HepG2 (cell line): ENCODE measurements at regions not wholly inside any gene's neighbourhood (a gene's known extent, or its start where the extent isn't known, plus 50 kb on each side); places are given as distances from the start of the nearest gene placed in this dataset.

Experiments used
- ATAC-seq: fragments of 200-7000 bp; cut with Tn5 transposase; 3 replicates; pipeline ENCODE4 v1.9.1; 2020; ENCODE audit warnings: mild to moderate bottlenecking, moderate library complexity
- BruUV-seq: library from RNA; stranded (reverse); fragments of 400-500 nt; replicated peaks from 2 replicates; lab custom pipeline; 2021; lab: Mats Ljungman, UMichigan
- CTCF ChIA-PET: fragments of 300-600 bp; formaldehyde crosslinking; extraction: SDS; loops from one replicate; lab custom pipeline; 2021; ENCODE audit warnings: low total read pairs, inconsistent platforms, low intra/inter-chr PET ratio; lab: Yijun Ruan, JAX
- POLR2A ChIA-PET: fragments of 350-600 bp; sonication (Branson Sonifier 250); formaldehyde crosslinking; loops from one replicate; lab custom pipeline; 2020; ENCODE audit warnings: antibody characterized with exemption, inconsistent platforms; lab: Yijun Ruan, JAX
- DNase-seq: peaks from one replicate; pipeline ENCODE4 v3.0.0-alpha.2; 2015; ENCODE audit warnings: low spot score
- FAIRE-seq: peaks from 3 replicates; lab custom pipeline; 2011; peaks lifted over from hg19 to GRCh38; lab: Jason Lieb, UNC
- H2AFZ ChIP-seq: one replicate; pipeline ENCODE4 v1.6.1; 2011; ENCODE audit warnings: low read length, inconsistent platforms
- H3K27ac ChIP-seq: fragments of 300-600 bp; 3 replicates; pipeline ENCODE4 v1.8.0; 2011; ENCODE audit warnings: mixed run types, mild to moderate bottlenecking, mixed read lengths, low read length, inconsistent platforms; ENCODE audit not compliant: insufficient read depth; ENCODE audit errors: extremely low read length
- H3K27me3 ChIP-seq, 2 experiments: fragments of 200-600 bp in 1 of 2; 2 replicates in 1 of 2; 3 replicates in 1 of 2; pipeline versions ENCODE4 v1.6.0 to v1.8.0; 2011; ENCODE audit warnings: low read length in 2 of 2, mild to moderate bottlenecking in 2 of 2, moderate library complexity in 2 of 2, inconsistent platforms in 1 of 2; ENCODE audit not compliant: insufficient read depth in 2 of 2, control insufficient read depth in 1 of 2
- H3K36me3 ChIP-seq, 2 experiments: fragments of 200-600 bp in 1 of 2; replicated peaks in 1 of 2; 2 replicates in 1 of 2; 3 replicates in 1 of 2; pipeline versions ENCODE4 v1.5.1 to v1.8.0; 2011; ENCODE audit warnings: low read length in 2 of 2, inconsistent platforms in 1 of 2; ENCODE audit not compliant: insufficient read depth in 2 of 2, control insufficient read depth in 1 of 2
- H3K4me1 ChIP-seq: 2 replicates; pipeline ENCODE4 v1.5.1; 2012; ENCODE audit warnings: low read length, inconsistent platforms; ENCODE audit not compliant: insufficient read depth
- H3K4me2 ChIP-seq: 2 replicates; pipeline ENCODE4 v1.6.0; 2011; ENCODE audit warnings: low read depth, low read length, inconsistent platforms
- H3K4me3 ChIP-seq, 3 experiments: fragments of 200-600 bp in 1 of 3; sonication (generic), shearing (Covaris generic) in 1 of 3; replicated peaks in 1 of 3; 2 replicates each; pipeline ENCODE4 v1.5.1; 2011 to 2016; ENCODE audit warnings: low read length in 3 of 3, inconsistent platforms in 2 of 3, low read depth in 2 of 3, mild to moderate bottlenecking in 2 of 3, control low read depth in 1 of 3, mixed read lengths in 1 of 3; ENCODE audit not compliant: insufficient read depth in 1 of 3
- H3K79me2 ChIP-seq: one replicate; pipeline ENCODE4 v1.6.1; 2011; ENCODE audit warnings: low read length, inconsistent platforms; ENCODE audit not compliant: insufficient read depth
- H3K9ac ChIP-seq: 2 replicates; pipeline ENCODE4 v1.6.0; 2011; ENCODE audit warnings: mild to moderate bottlenecking, low read depth, low read length, inconsistent platforms; ENCODE audit not compliant: insufficient read depth
- H3K9me3 ChIP-seq: 2 replicates; pipeline ENCODE4 v1.5.1; 2012; ENCODE audit warnings: mild to moderate bottlenecking, low read length
- H4K20me1 ChIP-seq: 2 replicates; pipeline ENCODE4 v1.6.0; 2011; ENCODE audit warnings: inconsistent platforms, mild to moderate bottlenecking, low read length, moderate library complexity; ENCODE audit not compliant: insufficient read depth
- CHCHD3 ChIP-seq: sonication (generic); formaldehyde crosslinking; IDR thresholded peaks from 2 replicates; pipeline ENCODE4 v1.8.0; 2022; ENCODE audit warnings: mild to moderate bottlenecking, missing genetic modification reagents, moderate library complexity
- EED ChIP-seq: sonication (generic); formaldehyde crosslinking; IDR thresholded peaks from 2 replicates; pipeline ENCODE4 v1.5.0; 2020; ENCODE audit warnings: mild to moderate bottlenecking, missing genetic modification reagents
- FOXJ3 ChIP-seq: sonication (generic); formaldehyde crosslinking; IDR thresholded peaks from 2 replicates; pipeline ENCODE4 v1.4.0; 2020; ENCODE audit warnings: missing genetic modification reagents, mild to moderate bottlenecking, borderline replicate concordance
- JDP2 ChIP-seq: sonication (generic); formaldehyde crosslinking; IDR thresholded peaks from 2 replicates; pipeline ENCODE4 v1.8.1; 2022; ENCODE audit warnings: missing genetic modification reagents, borderline replicate concordance
- KLF12 ChIP-seq: sonication (generic); formaldehyde crosslinking; IDR thresholded peaks from 2 replicates; pipeline ENCODE4 v1.4.0; 2020; ENCODE audit warnings: missing genetic modification reagents, borderline replicate concordance
- MAFG ChIP-seq: sonication (generic); formaldehyde crosslinking; IDR thresholded peaks from 2 replicates; pipeline ENCODE4 v1.5.1; 2020; ENCODE audit warnings: mild to moderate bottlenecking, missing genetic modification reagents
- SALL2 ChIP-seq: sonication (generic); formaldehyde crosslinking; IDR thresholded peaks from 2 replicates; pipeline ENCODE4 v1.8.1; 2023; ENCODE audit warnings: mild to moderate bottlenecking, missing genetic modification reagents, inconsistent platforms
- U2AF1 ChIP-seq: fragments of 200-400 bp; formaldehyde crosslinking; optimal IDR thresholded peaks from 2 replicates; pipeline ENCODE3; 2017; ENCODE audit warnings: mild to moderate bottlenecking, low read depth, low read length
- ZKSCAN5 ChIP-seq: sonication (generic); formaldehyde crosslinking; IDR thresholded peaks from 2 replicates; pipeline ENCODE4 v1.5.1; 2020; ENCODE audit warnings: mild to moderate bottlenecking, missing genetic modification reagents
- ZNF563 ChIP-seq: sonication (generic); formaldehyde crosslinking; IDR thresholded peaks from 2 replicates; pipeline ENCODE4 v1.8.0; 2022; ENCODE audit warnings: mild to moderate bottlenecking, moderate library complexity, missing genetic modification reagents
- WGBS: methylation state at CpG from one replicate; pipeline ENCODE4 v1.1.6; 2017; ENCODE audit warnings: low lambda C conversion rate; 5-methylcytosine and 5-hydroxymethylcytosine counted together
- in situ Hi-C: cut with HindIII; loops from 2 replicates; pipeline ENCODE4 v1.10.0; 2017; ENCODE audit warnings: low pct_unique_long_range_greater_than_20kb; ENCODE audit not compliant: extremely low pct_ligation_motif_present
- intact Hi-C: fragments of 100-400 bp; cut with micrococcal nuclease; formaldehyde crosslinking; loops from one replicate; pipeline ENCODE4 v1.10.0; 2022; ENCODE audit not compliant: unreplicated experiment
- TF ChIP-seq, protein P1 (sequence below): sonication (generic); formaldehyde crosslinking; IDR thresholded peaks from 2 replicates; pipeline ENCODE4 v1.5.0; 2020; ENCODE audit warnings: missing genetic modification reagents

DNA sequence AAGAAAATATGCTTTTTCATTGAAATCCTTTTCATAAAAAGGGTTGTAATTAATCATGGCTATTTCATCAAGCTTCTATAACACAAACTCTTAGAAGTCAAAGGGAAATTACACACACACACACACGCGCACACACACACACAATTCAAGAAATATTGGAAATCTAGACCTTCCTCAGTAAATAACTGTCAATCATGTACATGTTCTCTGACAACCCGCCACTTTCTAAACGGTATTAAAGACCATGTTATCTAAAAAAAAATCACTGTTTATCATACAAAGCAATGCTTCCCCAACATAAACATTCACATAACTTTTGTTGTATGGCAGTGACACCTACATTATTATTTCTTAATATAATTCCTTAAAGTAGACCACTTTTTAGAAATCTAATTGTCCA, 132.2 kb downstream of the EFNB2 start:
- no peak for DNase-seq
- no peak overlapping the region for H3K27ac ChIP-seq
- no peak overlapping the region for H3K4me3 ChIP-seq
- H2AFZ ChIP-seq = no peak overlapping the region
- POLR2A ChIA-PET = no interaction called here
- TF ChIP-seq, protein P1, sequence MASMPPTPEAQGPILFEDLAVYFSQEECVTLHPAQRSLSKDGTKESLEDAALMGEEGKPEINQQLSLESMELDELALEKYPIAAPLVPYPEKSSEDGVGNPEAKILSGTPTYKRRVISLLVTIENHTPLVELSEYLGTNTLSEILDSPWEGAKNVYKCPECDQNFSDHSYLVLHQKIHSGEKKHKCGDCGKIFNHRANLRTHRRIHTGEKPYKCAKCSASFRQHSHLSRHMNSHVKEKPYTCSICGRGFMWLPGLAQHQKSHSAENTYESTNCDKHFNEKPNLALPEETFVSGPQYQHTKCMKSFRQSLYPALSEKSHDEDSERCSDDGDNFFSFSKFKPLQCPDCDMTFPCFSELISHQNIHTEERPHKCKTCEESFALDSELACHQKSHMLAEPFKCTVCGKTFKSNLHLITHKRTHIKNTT = no peak
- no peak for ATAC-seq
- no peaks in the 10 kb centered on the region for H3K4me1 ChIP-seq
- no TSS peak for BruUV-seq
- H3K4me2 ChIP-seq = no peak overlapping the region
- H3K9ac ChIP-seq = no peak overlapping the region
- peaks cover 0 to 3% of the 10 kb centered on the region in 2 experiments; a peak in 1 of 5 replicates for H3K27me3 ChIP-seq
- CTCF ChIA-PET = no interaction called here
- H3K36me3 ChIP-seq = no peaks in the 10 kb centered on the region
- no peaks in the 10 kb centered on the region for H4K20me1 ChIP-seq
- H3K79me2 ChIP-seq = no peaks in the 10 kb centered on the region
- WGBS = 12% methylated on average over 4 of the region's 4 CpGs
- no peaks in the 10 kb centered on the region for H3K9me3 ChIP-seq
- no peak for FAIRE-seq
- in situ Hi-C loops = no loop called here
- intact Hi-C loops = no loop called here

GRCh38 chr13:106402866-106403265, 132.6 kb downstream of the EFNB2 start:
- POLR2A ChIA-PET = no interaction called here
- FAIRE-seq (no peak), DNase-seq (no peak), ATAC-seq (no peak)
- no peak overlapping the region for H3K4me3 ChIP-seq
- CTCF ChIA-PET = no interaction called here
- peaks cover 0 to 3% of the 10 kb centered on the region in 2 experiments; a peak in 1 of 5 replicates for H3K27me3 ChIP-seq
- WGBS = 36% methylated on average over 5 of the region's 5 CpGs
- H4K20me1 ChIP-seq = no peaks in the 10 kb centered on the region
- no peaks in the 10 kb centered on the region for H3K9me3 ChIP-seq
- intact Hi-C loops (no loop called here), in situ Hi-C loops (no loop called here)
- TF ChIP-seq EED (CRISPR knock-in tag) = no peak
- TF ChIP-seq FOXJ3 = no peak
- no peak for TF ChIP-seq JDP2 (CRISPR knock-in tag)
- no peak for TF ChIP-seq CHCHD3 (CRISPR knock-in tag)
- TF ChIP-seq ZKSCAN5 (CRISPR knock-in tag) = no peak
- TF ChIP-seq MAFG (CRISPR knock-in tag) = no peak
- no peak for TF ChIP-seq U2AF1
- no peak for TF ChIP-seq KLF12
- no peak for TF ChIP-seq SALL2
- no peak for TF ChIP-seq ZNF563 (CRISPR knock-in tag)
- BruUV-seq = no TSS peak
- H3K4me1 ChIP-seq = no peaks in the 10 kb centered on the region
- no peak overlapping the region for H3K27ac ChIP-seq
- H3K9ac ChIP-seq = no peak overlapping the region
- H2AFZ ChIP-seq = no peak overlapping the region
- H3K36me3 ChIP-seq = no peaks in the 10 kb centered on the region
- H3K79me2 ChIP-seq = no peaks in the 10 kb centered on the region
- no peak overlapping the region for H3K4me2 ChIP-seq
